PC-3 (cell line): ENCODE measurements at regions not wholly inside any gene's neighbourhood (a gene's known extent, or its start where the extent isn't known, plus 50 kb on each side); places are given as distances from the start of the nearest gene placed in this dataset.

Source experiments
- EZH2 ChIP-seq: fragments of 300-600 bp; sonication (generic); IDR thresholded peaks from one replicate; pipeline ENCODE4 v1.6.1; 2017; ENCODE audit warnings: antibody characterized with exemption, mild to moderate bottlenecking, low read length; ENCODE audit not compliant: unreplicated experiment
- TF ChIP-seq, protein P1 (sequence below): fragments of 300-600 bp; sonication (generic); conservative IDR thresholded peaks from 2 replicates; pipeline ENCODE4 v1.5.1; 2017; ENCODE audit warnings: antibody characterized with exemption, low read depth, mild to moderate bottlenecking, low read length

- no peak for TF ChIP-seq EZH2
- TF ChIP-seq, protein P1, sequence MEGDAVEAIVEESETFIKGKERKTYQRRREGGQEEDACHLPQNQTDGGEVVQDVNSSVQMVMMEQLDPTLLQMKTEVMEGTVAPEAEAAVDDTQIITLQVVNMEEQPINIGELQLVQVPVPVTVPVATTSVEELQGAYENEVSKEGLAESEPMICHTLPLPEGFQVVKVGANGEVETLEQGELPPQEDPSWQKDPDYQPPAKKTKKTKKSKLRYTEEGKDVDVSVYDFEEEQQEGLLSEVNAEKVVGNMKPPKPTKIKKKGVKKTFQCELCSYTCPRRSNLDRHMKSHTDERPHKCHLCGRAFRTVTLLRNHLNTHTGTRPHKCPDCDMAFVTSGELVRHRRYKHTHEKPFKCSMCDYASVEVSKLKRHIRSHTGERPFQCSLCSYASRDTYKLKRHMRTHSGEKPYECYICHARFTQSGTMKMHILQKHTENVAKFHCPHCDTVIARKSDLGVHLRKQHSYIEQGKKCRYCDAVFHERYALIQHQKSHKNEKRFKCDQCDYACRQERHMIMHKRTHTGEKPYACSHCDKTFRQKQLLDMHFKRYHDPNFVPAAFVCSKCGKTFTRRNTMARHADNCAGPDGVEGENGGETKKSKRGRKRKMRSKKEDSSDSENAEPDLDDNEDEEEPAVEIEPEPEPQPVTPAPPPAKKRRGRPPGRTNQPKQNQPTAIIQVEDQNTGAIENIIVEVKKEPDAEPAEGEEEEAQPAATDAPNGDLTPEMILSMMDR = no peak
Observed at GRCh38 chr1:84754386-84754703, 64.1 kb upstream of the SSX2IP start.
